KMS-11 (cell line): ENCODE measurements at regions not wholly inside any gene's neighbourhood (a gene's known extent, or its start where the extent isn't known, plus 50 kb on each side); places are given as distances from the start of the nearest gene placed in this dataset.
"Not testable (repeated sequence)": the region's sequence is repeated elsewhere in the genome, so short reads cannot be mapped to it uniquely, and the experiment has no call there.

Experiments used
- H2AFZ ChIP-seq: fragments of 200-600 bp; sonication (generic); 2 replicates; pipeline ENCODE4 v1.6.1; 2016; ENCODE audit warnings: antibody characterized with exemption, mixed run types, low read depth
- H3K27ac ChIP-seq: fragments of 200-600 bp; sonication (generic); 2 replicates; pipeline ENCODE4 v1.6.1; 2016; ENCODE audit warnings: mild to moderate bottlenecking, mixed run types
- H3K27me3 ChIP-seq: fragments of 200-600 bp; sonication (generic); 2 replicates; pipeline ENCODE4 v1.6.1; 2017; ENCODE audit warnings: mild to moderate bottlenecking, low read depth, mixed run types, moderate library complexity; ENCODE audit not compliant: insufficient read depth
- H3K36me3 ChIP-seq: fragments of 200-600 bp; sonication (generic); 2 replicates; pipeline ENCODE4 v1.6.1; 2017; ENCODE audit warnings: mild to moderate bottlenecking, mixed run types; ENCODE audit not compliant: insufficient read depth
- H3K4me1 ChIP-seq: fragments of 200-600 bp; sonication (generic); 2 replicates; pipeline ENCODE4 v1.6.1; 2016; ENCODE audit warnings: mild to moderate bottlenecking, low read depth, mixed run types; ENCODE audit not compliant: poor library complexity, severe bottlenecking
- H3K4me2 ChIP-seq: fragments of 200-600 bp; sonication (generic); 2 replicates; pipeline ENCODE4 v1.7.0; 2016; ENCODE audit warnings: mild to moderate bottlenecking, mixed run types
- H3K4me3 ChIP-seq: fragments of 200-600 bp; sonication (generic); IDR thresholded peaks from 2 replicates; pipeline ENCODE4 v1.6.1; 2017; ENCODE audit warnings: low read depth, low read length, mixed read lengths; ENCODE audit not compliant: insufficient read depth
- H3K79me2 ChIP-seq: fragments of 200-600 bp; sonication (generic); 2 replicates; pipeline ENCODE4 v1.6.1; 2016; ENCODE audit warnings: low read depth, mixed run types; ENCODE audit not compliant: insufficient read depth
- H3K9ac ChIP-seq: fragments of 200-600 bp; sonication (generic); 2 replicates; pipeline ENCODE4 v1.6.1; 2016; ENCODE audit warnings: mild to moderate bottlenecking, mixed run types
- H4K20me1 ChIP-seq: fragments of 200-600 bp; sonication (generic); 2 replicates; pipeline ENCODE4 v1.6.1; 2016; ENCODE audit warnings: mild to moderate bottlenecking, mixed run types; ENCODE audit not compliant: insufficient read depth
- TF ChIP-seq, protein P1 (sequence below): fragments of 200-600 bp; sonication (generic); conservative IDR thresholded peaks from 2 replicates; pipeline ENCODE4 v1.6.1; 2017; ENCODE audit warnings: low read depth, mild to moderate bottlenecking, antibody characterized with exemption, low read length, moderate library complexity, mixed read lengths

DNA sequence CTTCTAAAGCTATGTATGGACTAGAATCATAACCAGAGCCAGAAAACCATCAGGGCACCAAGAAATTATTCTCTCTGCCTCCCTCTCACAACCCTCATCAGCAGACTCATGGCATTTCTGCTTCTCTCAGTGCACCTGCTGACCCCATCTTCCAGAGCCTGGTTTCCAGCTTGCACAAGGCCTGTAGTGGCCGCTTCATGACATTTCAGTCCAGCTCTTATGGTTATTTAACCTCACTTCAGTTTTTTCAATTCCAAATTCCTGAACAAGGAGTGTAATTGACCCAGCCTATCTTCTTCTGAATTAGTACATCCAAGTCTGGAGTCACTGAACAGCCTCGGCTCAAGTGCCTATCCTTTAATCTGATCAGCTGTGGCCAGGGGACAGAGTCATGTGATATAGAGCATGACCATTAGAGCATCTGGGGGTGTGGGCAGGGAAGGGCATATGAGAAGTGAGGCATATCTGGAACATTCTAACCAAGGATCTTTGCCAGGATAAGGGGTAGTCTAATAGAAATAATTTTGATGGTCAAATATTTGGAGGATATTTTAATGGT lies 97.2 kb upstream of the TMEM17 start:
- no peaks in the 10 kb centered on the region for H3K4me1 ChIP-seq
- no peak overlapping the region for H3K9ac ChIP-seq
- no peaks in the 10 kb centered on the region for H3K36me3 ChIP-seq
- no peaks in the 10 kb centered on the region for H3K27me3 ChIP-seq
- H3K79me2 ChIP-seq, result no peaks in the 10 kb centered on the region
- H3K4me2 ChIP-seq, result no peak overlapping the region
- no peak overlapping the region for H3K27ac ChIP-seq
- no peak overlapping the region for H2AFZ ChIP-seq
- H3K4me3 ChIP-seq, result no peak overlapping the region
- TF ChIP-seq, protein P1, sequence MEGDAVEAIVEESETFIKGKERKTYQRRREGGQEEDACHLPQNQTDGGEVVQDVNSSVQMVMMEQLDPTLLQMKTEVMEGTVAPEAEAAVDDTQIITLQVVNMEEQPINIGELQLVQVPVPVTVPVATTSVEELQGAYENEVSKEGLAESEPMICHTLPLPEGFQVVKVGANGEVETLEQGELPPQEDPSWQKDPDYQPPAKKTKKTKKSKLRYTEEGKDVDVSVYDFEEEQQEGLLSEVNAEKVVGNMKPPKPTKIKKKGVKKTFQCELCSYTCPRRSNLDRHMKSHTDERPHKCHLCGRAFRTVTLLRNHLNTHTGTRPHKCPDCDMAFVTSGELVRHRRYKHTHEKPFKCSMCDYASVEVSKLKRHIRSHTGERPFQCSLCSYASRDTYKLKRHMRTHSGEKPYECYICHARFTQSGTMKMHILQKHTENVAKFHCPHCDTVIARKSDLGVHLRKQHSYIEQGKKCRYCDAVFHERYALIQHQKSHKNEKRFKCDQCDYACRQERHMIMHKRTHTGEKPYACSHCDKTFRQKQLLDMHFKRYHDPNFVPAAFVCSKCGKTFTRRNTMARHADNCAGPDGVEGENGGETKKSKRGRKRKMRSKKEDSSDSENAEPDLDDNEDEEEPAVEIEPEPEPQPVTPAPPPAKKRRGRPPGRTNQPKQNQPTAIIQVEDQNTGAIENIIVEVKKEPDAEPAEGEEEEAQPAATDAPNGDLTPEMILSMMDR, result no peak
- H4K20me1 ChIP-seq, result no peaks in the 10 kb centered on the region; the same call in 1 of the 2 replicates

DNA sequence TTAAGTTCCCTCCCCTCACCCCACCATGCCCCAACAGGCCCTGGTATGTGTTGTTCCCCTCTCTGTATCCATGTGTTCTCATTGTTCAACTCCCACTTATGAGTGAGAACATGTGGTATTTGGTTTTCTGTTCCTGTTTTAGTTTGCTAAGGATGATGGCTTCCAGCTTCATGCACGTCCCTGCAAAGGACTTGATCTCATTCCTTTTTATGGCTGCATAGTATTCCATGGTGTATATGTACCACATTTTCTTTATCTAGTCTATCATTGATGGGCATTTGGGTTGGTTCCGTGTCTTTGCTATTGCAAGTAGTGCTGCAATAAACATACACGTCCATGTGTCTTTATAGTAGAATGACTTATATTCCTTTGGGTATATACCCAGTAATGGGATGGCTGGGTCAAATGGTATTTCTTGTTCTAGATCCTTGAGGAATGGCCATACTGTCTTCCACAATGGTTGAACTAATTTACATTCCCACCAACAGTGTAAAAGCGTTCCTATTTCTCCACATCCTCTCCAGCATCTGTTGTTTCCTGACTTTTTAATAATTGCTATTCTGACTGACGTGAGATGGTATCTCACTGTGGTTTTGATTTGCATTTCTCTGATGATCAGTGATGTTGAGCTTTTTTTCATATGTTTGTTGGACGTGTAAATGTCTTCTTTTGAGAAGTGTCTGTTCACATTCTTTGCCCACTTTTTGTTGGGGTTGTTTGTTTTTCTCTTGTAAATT lies 93.8 kb upstream of the TMEM17 start:
- not testable (repeated sequence) for H3K36me3 ChIP-seq, H3K27me3 ChIP-seq, H4K20me1 ChIP-seq, H3K79me2 ChIP-seq, H3K9ac ChIP-seq, H3K4me1 ChIP-seq, H2AFZ ChIP-seq, H3K4me2 ChIP-seq, H3K27ac ChIP-seq, H3K4me3 ChIP-seq

- Histone ChIP-seq H3K4me2 (no peak overlapping the region), H2AFZ (no peak overlapping the region), H3K4me3 (no peak overlapping the region), H3K79me2 (no peaks in the 10 kb centered on the region), H3K9ac (no peak overlapping the region), H3K4me1 (no peaks in the 10 kb centered on the region), H3K36me3 (no peaks in the 10 kb centered on the region), H4K20me1 (no peaks in the 10 kb centered on the region; the same call in 1 of the 2 replicates), H3K27me3 (no peaks in the 10 kb centered on the region), H3K27ac (no peak overlapping the region)
- TF ChIP-seq, protein P1, result no peak
Observed at GRCh38 chr2:62597323-62597722, 91.3 kb upstream of the TMEM17 start.

GRCh38 chr2:62596061-62596921 lies 90.3 kb upstream of the TMEM17 start:
- Histone ChIP-seq H3K27ac (no peak overlapping the region), H3K79me2 (no peaks in the 10 kb centered on the region), H3K4me3 (no peak overlapping the region), H3K4me1 (no peaks in the 10 kb centered on the region), H3K36me3 (no peaks in the 10 kb centered on the region), H3K9ac (no peak overlapping the region), H3K27me3 (no peaks in the 10 kb centered on the region), H2AFZ (no peak overlapping the region), H4K20me1 (no peaks in the 10 kb centered on the region; the same call in 1 of the 2 replicates), H3K4me2 (no peak overlapping the region)
- TF ChIP-seq, protein P1, result no peak
